Endothelial cell of umbilical vein (primary cell): ENCODE measurements at regions not wholly inside any gene's neighbourhood (a gene's known extent, or its start where the extent isn't known, plus 50 kb on each side); places are given as distances from the start of the nearest gene placed in this dataset.

Source experiments
- BruUV-seq: library from RNA; stranded (reverse); fragments of 400-500 nt; replicated peaks from 2 replicates; lab custom pipeline; 2021; lab: Mats Ljungman, UMichigan
- CTCF ChIA-PET: fragments of 300-600, 350-600 bp; sonication (Branson Sonifier 250); formaldehyde crosslinking; loops from one replicate; lab custom pipeline; 2021; ENCODE audit warnings: antibody characterized with exemption, inconsistent platforms; lab: Charles Lee
- POLR2A ChIA-PET: fragments of 300-600, 350-600 bp; sonication (Branson Sonifier 250); formaldehyde crosslinking; loops from one replicate; lab custom pipeline; 2021; ENCODE audit warnings: antibody characterized with exemption, inconsistent platforms; lab: Charles Lee
- DNase-seq: peaks from one replicate; pipeline ENCODE4 v3.0.0-alpha.2; 2011; ENCODE audit warnings: low read depth, low spot score
- FAIRE-seq: peaks from 2 replicates; lab custom pipeline; 2011; peaks lifted over from hg19 to GRCh38; lab: Jason Lieb, UNC
- H2AFZ ChIP-seq: 2 replicates; pipeline ENCODE4 v1.6.0; 2012; ENCODE audit warnings: low read depth, low read length, control low read depth, inconsistent platforms
- H3K27ac ChIP-seq: 2 replicates; pipeline ENCODE4 v1.5.1; 2011; ENCODE audit warnings: low read depth, mild to moderate bottlenecking, control low read depth, low read length, moderate library complexity; ENCODE audit not compliant: insufficient read depth
- H3K27me3 ChIP-seq, 2 experiments: 2 replicates each; pipeline versions ENCODE4 v1.6.0 to v1.6.1; 2011; ENCODE audit warnings: low read length in 2 of 2, mixed read lengths in 1 of 2; ENCODE audit not compliant: control insufficient read depth in 2 of 2, insufficient read depth in 2 of 2
- H3K36me3 ChIP-seq, 2 experiments: 2 replicates in 1 of 2; 3 replicates in 1 of 2; pipeline ENCODE4 v1.5.1; 2011; ENCODE audit warnings: low read length in 2 of 2, mild to moderate bottlenecking in 1 of 2, moderate library complexity in 1 of 2; ENCODE audit not compliant: control insufficient read depth in 2 of 2, insufficient read depth in 2 of 2; ENCODE audit errors: extremely low read depth in 1 of 2
- H3K4me1 ChIP-seq: 3 replicates; pipeline ENCODE4 v1.5.1; 2011; ENCODE audit warnings: mild to moderate bottlenecking, low read length; ENCODE audit not compliant: control insufficient read depth, insufficient read depth; ENCODE audit errors: extremely low read depth
- H3K4me2 ChIP-seq: 2 replicates; pipeline ENCODE4 v1.6.1; 2011; ENCODE audit warnings: low read length, control low read depth, mixed read lengths; ENCODE audit not compliant: insufficient read depth
- H3K4me3 ChIP-seq, 3 experiments: fragments of 200-600 bp in 1 of 3; sonication (generic), shearing (Covaris generic) in 1 of 3; replicated peaks in 1 of 3; 2 replicates each; pipeline ENCODE4 v1.5.1; 2011 to 2016; ENCODE audit warnings: control low read depth in 3 of 3, low read length in 3 of 3, mild to moderate bottlenecking in 2 of 3, inconsistent platforms in 1 of 3, low read depth in 1 of 3, moderate library complexity in 1 of 3; ENCODE audit not compliant: insufficient read depth in 1 of 3
- H3K79me2 ChIP-seq: 2 replicates; pipeline ENCODE4 v1.6.0; 2012; ENCODE audit warnings: low read length, inconsistent platforms; ENCODE audit not compliant: control insufficient read depth, insufficient read depth
- H3K9ac ChIP-seq: replicated peaks from 2 replicates; pipeline ENCODE3; 2011; ENCODE audit warnings: low read length, control low read depth; ENCODE audit not compliant: insufficient read depth; ENCODE audit errors: extremely low read depth
- H3K9me1 ChIP-seq: replicated peaks from 3 replicates; pipeline ENCODE4 v1.6.0; 2011; ENCODE audit warnings: mild to moderate bottlenecking, low read length; ENCODE audit not compliant: control insufficient read depth, insufficient read depth; ENCODE audit errors: extremely low read depth
- H3K9me3 ChIP-seq: replicated peaks from 2 replicates; pipeline ENCODE4 v1.5.1; 2012; ENCODE audit warnings: low read length, inconsistent platforms; ENCODE audit not compliant: control insufficient read depth, insufficient read depth
- H4K20me1 ChIP-seq: replicated peaks from 2 replicates; pipeline ENCODE3; 2011; ENCODE audit warnings: mild to moderate bottlenecking, low read length; ENCODE audit not compliant: control insufficient read depth, insufficient read depth; ENCODE audit errors: extremely low read depth
- CTCF ChIP-seq, 2 donors: IDR thresholded peaks; 1 replicate in 1 of 2; 2 replicates in 1 of 2; pipeline ENCODE4 v1.5.1; 2011; ENCODE audit warnings: low read length in 2 of 2, mild to moderate bottlenecking in 2 of 2, moderate library complexity in 2 of 2, control low read depth in 1 of 2, inconsistent platforms in 1 of 2, low read depth in 1 of 2; ENCODE audit not compliant: insufficient read depth in 1 of 2; ENCODE audit errors: extremely low read depth in 1 of 2
- EZH2 ChIP-seq: IDR thresholded peaks from 2 replicates; pipeline ENCODE4 v1.6.1; 2012; ENCODE audit warnings: borderline replicate concordance, low read depth, mild to moderate bottlenecking, moderate library complexity, low read length, inconsistent platforms; ENCODE audit not compliant: severe bottlenecking
- FOS ChIP-seq: IDR thresholded peaks from 2 replicates; pipeline ENCODE4 v1.6.1; 2011; ENCODE audit warnings: mild to moderate bottlenecking, low read length, moderate library complexity, borderline replicate concordance; ENCODE audit not compliant: insufficient read depth
- GATA2 ChIP-seq: IDR thresholded peaks from 2 replicates; pipeline ENCODE4 v1.7.0; 2011; ENCODE audit warnings: low read depth, mild to moderate bottlenecking, moderate library complexity, mixed read lengths, low read length; ENCODE audit not compliant: insufficient read length, insufficient read depth
- JUN ChIP-seq: IDR thresholded peaks from 2 replicates; pipeline ENCODE4 v1.6.1; 2011; ENCODE audit warnings: borderline replicate concordance, low read depth; ENCODE audit not compliant: insufficient read length, insufficient read depth
- MAX ChIP-seq: IDR thresholded peaks from 2 replicates; pipeline ENCODE4 v1.6.1; 2011; ENCODE audit not compliant: insufficient read depth, insufficient read length
- MYC ChIP-seq: IDR thresholded peaks from one replicate; pipeline ENCODE4 v1.6.1; 2011; ENCODE audit warnings: mild to moderate bottlenecking, low read depth, low read length
- POLR2A ChIP-seq: IDR thresholded peaks from 2 replicates; pipeline ENCODE4 v1.6.1; 2012; ENCODE audit warnings: low read depth, mild to moderate bottlenecking, control low read depth, low read length
- POLR2AphosphoS5 ChIP-seq: IDR thresholded peaks from 2 replicates; pipeline ENCODE4 v1.6.1; 2012; ENCODE audit warnings: low read depth, mild to moderate bottlenecking, control low read depth, low read length, moderate library complexity; ENCODE audit not compliant: insufficient read depth
- dilution Hi-C: fragments of 300-500 bp; cut with MboI; formaldehyde crosslinking; loops from one replicate; pipeline ENCODE4 v1.15.0; 2019; ENCODE audit warnings: low sequenced_read_pairs; ENCODE audit not compliant: extremely low pct_ligation_motif_present
- intact Hi-C: fragments of 100-400 bp; cut with micrococcal nuclease; formaldehyde crosslinking; loops from one replicate; pipeline ENCODE4 v1.10.0; 2022

GRCh38 chr12:103250487-103250886, 245.3 kb downstream of the C12orf42 start:
- intact Hi-C loops (no loop called here), dilution Hi-C loops (no loop called here)
- ChIA-PET POLR2A (no interaction called here), CTCF (no interaction called here)
- no peaks in the 10 kb centered on the region for H3K9me1 ChIP-seq
- no peaks in the 10 kb centered on the region for H3K36me3 ChIP-seq
- no peaks in the 10 kb centered on the region for H3K27me3 ChIP-seq
- H3K4me1 ChIP-seq, result no peaks in the 10 kb centered on the region
- TF ChIP-seq GATA2 (no peak), MAX (no peak), JUN (no peak), POLR2A (no peak), FOS (no peak), EZH2 (no peak), MYC (no peak), CTCF (IDR thresholded peaks at IDR 0.05; ENCODE audit: extremely low read depth in 1 of 2, insufficient read depth in 1 of 2, low read depth in 1 of 2, low read length in 2 of 2) (no peak), POLR2AphosphoS5 (no peak)
- no peak overlapping the region for H3K9ac ChIP-seq
- H3K4me3 ChIP-seq, result no peak overlapping the region
- H3K9me3 ChIP-seq, result peaks cover 4% of the 10 kb centered on the region
- no peak overlapping the region for H2AFZ ChIP-seq
- H3K79me2 ChIP-seq, result no peaks in the 10 kb centered on the region
- no peak overlapping the region for H3K4me2 ChIP-seq
- no peak overlapping the region for H3K27ac ChIP-seq
- no peaks in the 10 kb centered on the region for H4K20me1 ChIP-seq
- DNase-seq (no peak), FAIRE-seq (no peak)
- no TSS peak for BruUV-seq
